ENCODE measurements at regions not wholly inside any gene's neighbourhood (a gene's known extent, or its start where the extent isn't known, plus 50 kb on each side); places are given as distances from the start of the nearest gene placed in this dataset.

- H3K27ac ChIP-seq (ENCODE audit: low read depth, low read length), result no peak overlapping the region
- no peaks in the 10 kb centered on the region for H3K36me3 ChIP-seq (ENCODE audit: insufficient read depth, low read length)
- no peaks in the 10 kb centered on the region for H4K20me1 ChIP-seq (ENCODE audit: insufficient read depth, low read length)
- TF ChIP-seq CTCF (IDR thresholded peaks at IDR 0.05; ENCODE audit: extremely low read depth, low read depth, low read length), result no peak
- H3K27me3 ChIP-seq (ENCODE audit: insufficient read depth, low read length), result no peaks in the 10 kb centered on the region
- H3K4me2 ChIP-seq (ENCODE audit: insufficient read depth, low read length), result no peak overlapping the region
- no peak overlapping the region for H3K4me3 ChIP-seq (ENCODE audit: insufficient read depth, low read length)
- H3K4me1 ChIP-seq (ENCODE audit: insufficient read depth, low read length), result peaks cover 23% of the 10 kb centered on the region
- H3K79me2 ChIP-seq (ENCODE audit: insufficient read depth, low read length), result no peaks in the 10 kb centered on the region
- no peaks in the 10 kb centered on the region for H3K9me3 ChIP-seq (ENCODE audit: low read depth, low read length)
- H2AFZ ChIP-seq (ENCODE audit: low read length), result no peak overlapping the region
- peak; percentile 22 for DNase-seq (ENCODE audit: insufficient read length, low spot score, missing footprints)
These were observed 189.0 kb upstream of the HCCS start for GRCh38 chrX:10922159-10922558.

- no peak for TF ChIP-seq CTCF (IDR thresholded peaks at IDR 0.05; ENCODE audit: extremely low read depth, low read depth, low read length)
- no peak overlapping the region for H3K4me2 ChIP-seq (ENCODE audit: insufficient read depth, low read length)
These were observed 188.3 kb upstream of the HCCS start for GRCh38 chrX:10922835-10923234.

GRCh38 chrX:10923466-10923865 is 187.7 kb upstream of the HCCS start:
- Histone ChIP-seq H3K36me3 (ENCODE audit: insufficient read depth, low read length) (no peaks in the 10 kb centered on the region), H3K27ac (ENCODE audit: low read depth, low read length) (no peak overlapping the region), H2AFZ (ENCODE audit: low read length) (no peak overlapping the region), H3K4me1 (ENCODE audit: insufficient read depth, low read length) (peaks cover 23% of the 10 kb centered on the region), H3K4me3 (ENCODE audit: insufficient read depth, low read length) (no peak overlapping the region), H3K27me3 (ENCODE audit: insufficient read depth, low read length) (no peaks in the 10 kb centered on the region), H3K4me2 (ENCODE audit: insufficient read depth, low read length) (no peak overlapping the region), H3K9me3 (ENCODE audit: low read depth, low read length) (no peaks in the 10 kb centered on the region), H3K79me2 (ENCODE audit: insufficient read depth, low read length) (no peaks in the 10 kb centered on the region), H4K20me1 (ENCODE audit: insufficient read depth, low read length) (no peaks in the 10 kb centered on the region)
- TF ChIP-seq CTCF (IDR thresholded peaks at IDR 0.05; ENCODE audit: extremely low read depth, low read depth, low read length), result no peak
- DNase-seq (ENCODE audit: insufficient read length, low spot score, missing footprints), result no peak

More at GRCh38 chrX:10922835-10923234, 188.3 kb upstream of the HCCS start:
- no peaks in the 10 kb centered on the region for H3K79me2 ChIP-seq (ENCODE audit: insufficient read depth, low read length)
- DNase-seq (ENCODE audit: insufficient read length, low spot score, missing footprints), result no peak
- no peaks in the 10 kb centered on the region for H3K36me3 ChIP-seq (ENCODE audit: insufficient read depth, low read length)
- H3K4me3 ChIP-seq (ENCODE audit: insufficient read depth, low read length), result no peak overlapping the region
- no peak overlapping the region for H3K27ac ChIP-seq (ENCODE audit: low read depth, low read length)
- H4K20me1 ChIP-seq (ENCODE audit: insufficient read depth, low read length), result no peaks in the 10 kb centered on the region
- no peaks in the 10 kb centered on the region for H3K27me3 ChIP-seq (ENCODE audit: insufficient read depth, low read length)
- H3K9me3 ChIP-seq (ENCODE audit: low read depth, low read length), result no peaks in the 10 kb centered on the region
- H3K4me1 ChIP-seq (ENCODE audit: insufficient read depth, low read length), result peaks cover 23% of the 10 kb centered on the region
- no peak overlapping the region for H2AFZ ChIP-seq (ENCODE audit: low read length)

- Histone ChIP-seq H3K27ac (ENCODE audit: low read depth, low read length) (peak overlapping the region; percentile 66), H3K4me2 (ENCODE audit: insufficient read depth, low read length) (no peak overlapping the region), H4K20me1 (ENCODE audit: insufficient read depth, low read length) (no peaks in the 10 kb centered on the region), H3K9me3 (ENCODE audit: low read depth, low read length) (no peaks in the 10 kb centered on the region), H3K79me2 (ENCODE audit: insufficient read depth, low read length) (no peaks in the 10 kb centered on the region), H3K27me3 (ENCODE audit: insufficient read depth, low read length) (no peaks in the 10 kb centered on the region), H3K4me3 (ENCODE audit: insufficient read depth, low read length) (no peak overlapping the region), H3K36me3 (ENCODE audit: insufficient read depth, low read length) (no peaks in the 10 kb centered on the region), H2AFZ (ENCODE audit: low read length) (no peak overlapping the region), H3K4me1 (ENCODE audit: insufficient read depth, low read length) (peaks cover 28% of the 10 kb centered on the region)
- no peak for TF ChIP-seq CTCF (IDR thresholded peaks at IDR 0.05; ENCODE audit: extremely low read depth, low read depth, low read length)
- no peak for DNase-seq (ENCODE audit: insufficient read length, low spot score, missing footprints)
These were observed 184.7 kb upstream of the HCCS start for GRCh38 chrX:10926404-10926803.
